ENCODE measurements at regions not wholly inside any gene's neighbourhood (a gene's known extent, or its start where the extent isn't known, plus 50 kb on each side); places are given as distances from the start of the nearest gene placed in this dataset.

DNA sequence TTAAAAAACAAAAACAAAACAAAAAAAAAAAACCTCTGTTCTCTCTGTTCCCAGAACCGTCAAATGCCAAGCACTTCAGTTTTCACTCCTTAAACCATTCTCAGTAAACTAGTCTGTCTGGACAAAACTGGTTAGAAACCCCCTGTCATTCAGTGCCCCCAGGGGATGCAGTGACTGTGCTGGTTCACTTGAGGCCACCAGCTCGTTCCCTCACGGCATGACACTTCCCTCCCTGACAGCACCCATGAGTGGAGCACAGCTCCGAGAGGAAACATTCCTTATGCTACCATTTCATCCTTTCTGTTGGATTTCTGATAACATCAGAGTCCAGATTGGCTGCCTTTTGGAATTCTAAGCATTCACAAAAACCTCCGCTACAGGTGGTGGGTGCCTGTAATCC lies 244.0 kb upstream of the TPM1 start:
- DNase-seq (ENCODE audit: low read depth in 2 of 2) = no peak

DNA sequence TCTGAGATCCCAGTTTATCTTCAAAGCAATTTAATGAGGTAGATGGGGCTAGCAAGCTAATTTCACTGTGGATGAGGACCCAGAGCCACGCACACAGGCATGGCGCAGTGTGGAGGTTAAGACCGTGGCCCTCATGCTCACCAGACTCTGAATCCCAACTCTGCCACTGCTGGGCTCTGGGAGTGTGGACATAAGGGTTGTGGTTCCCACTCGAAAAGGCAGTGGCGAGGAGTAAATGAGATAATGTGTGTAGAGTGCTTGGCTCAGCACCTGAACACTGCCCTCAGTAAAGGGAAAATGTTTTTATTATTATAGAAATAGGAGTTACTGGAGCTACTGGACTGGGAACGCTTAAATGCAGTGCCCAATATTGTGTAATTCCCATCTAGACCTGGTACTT lies 243.5 kb upstream of the TPM1 start:
- DNase-seq (ENCODE audit: low read depth in 2 of 2) = no peak

DNA sequence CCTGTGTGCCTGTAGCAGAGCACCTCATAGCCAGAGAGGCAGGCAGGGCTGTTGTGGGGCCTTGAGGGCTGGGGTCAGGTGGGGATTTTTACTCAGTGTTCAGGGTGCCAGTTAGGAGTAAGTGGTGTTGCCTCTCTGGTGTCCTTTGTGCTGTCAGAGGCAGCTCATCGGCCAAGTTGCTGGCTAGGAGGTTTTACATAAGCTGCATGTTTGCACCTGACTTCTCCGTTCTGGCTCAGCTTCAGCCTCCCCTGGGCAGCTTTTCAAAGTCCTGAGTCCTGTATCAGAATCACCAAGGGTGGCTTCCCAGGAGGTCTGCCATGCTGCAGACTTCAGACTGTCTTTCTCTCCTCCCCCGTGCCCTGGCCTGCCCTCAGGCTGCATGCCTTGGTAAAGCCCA lies 242.6 kb upstream of the TPM1 start:
- DNase-seq (ENCODE audit: low read depth in 2 of 2) = no peak

DNA sequence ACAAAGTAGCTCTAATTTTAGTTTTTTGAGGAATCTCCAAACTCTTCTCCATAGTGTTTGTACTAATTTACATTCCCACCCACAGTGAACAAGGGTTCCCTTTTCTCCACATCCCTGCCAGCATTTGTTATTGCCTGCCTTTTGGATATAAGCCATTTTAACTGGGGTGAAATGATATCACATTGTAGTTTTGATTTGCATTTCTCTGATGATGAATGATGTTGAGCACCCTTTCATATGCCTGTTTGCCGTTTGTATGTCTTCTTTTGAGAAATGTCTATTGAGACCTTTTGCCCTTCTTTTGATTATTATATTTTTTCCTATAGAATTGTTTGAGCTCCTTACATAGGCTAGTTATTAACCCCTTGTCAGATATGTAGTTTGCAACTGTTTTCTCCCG lies 239.9 kb upstream of the TPM1 start:
- DNase-seq (ENCODE audit: low read depth in 2 of 2) = no peak

DNA sequence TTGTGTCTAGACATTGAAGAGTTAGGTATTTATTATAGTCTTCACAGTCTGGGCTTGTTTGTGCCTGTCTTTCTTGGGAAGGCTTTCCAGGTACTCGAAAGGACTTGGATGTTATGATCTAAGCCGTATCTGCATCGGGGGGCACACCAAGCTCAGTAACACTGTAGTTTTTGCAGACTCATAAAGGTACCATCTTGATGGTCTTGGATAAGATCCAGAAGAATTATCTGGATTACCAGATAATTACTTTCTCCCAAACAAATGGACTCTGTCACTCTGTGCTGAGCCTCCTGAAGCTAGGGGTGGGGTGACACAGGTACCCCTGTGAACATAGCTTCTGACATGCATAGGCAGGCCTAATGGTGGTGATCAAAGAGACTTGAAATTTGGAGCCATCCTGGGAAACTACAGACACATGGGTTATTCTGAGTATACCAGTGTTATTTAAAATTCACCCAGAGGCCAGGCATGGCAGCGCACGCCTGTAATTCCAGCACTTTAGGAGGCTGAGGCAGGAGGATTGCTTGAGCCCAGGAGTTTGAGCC lies 238.6 kb upstream of the TPM1 start:
- no peak for DNase-seq (ENCODE audit: low read depth in 2 of 2)

DNA sequence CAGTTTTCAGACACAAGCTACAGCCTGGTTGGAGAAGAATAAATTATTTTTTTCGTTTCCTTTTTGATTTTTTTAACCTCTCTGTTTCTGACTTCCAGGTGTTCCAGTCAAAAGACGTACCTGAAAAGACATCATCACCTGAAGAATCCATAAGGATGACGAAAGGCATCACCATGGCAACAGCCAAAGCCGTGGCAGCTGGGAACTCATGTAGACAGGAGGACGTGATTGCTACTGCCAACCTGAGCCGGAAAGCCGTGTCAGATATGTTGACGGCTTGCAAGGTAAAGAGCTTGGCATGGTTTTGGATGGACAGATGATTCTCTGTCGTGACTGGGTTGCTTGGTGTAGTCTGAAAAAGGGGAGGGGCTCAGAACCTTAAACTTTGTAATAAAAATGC lies 237.0 kb upstream of the TPM1 start:
- no peak for DNase-seq (ENCODE audit: low read depth in 2 of 2)

DNA sequence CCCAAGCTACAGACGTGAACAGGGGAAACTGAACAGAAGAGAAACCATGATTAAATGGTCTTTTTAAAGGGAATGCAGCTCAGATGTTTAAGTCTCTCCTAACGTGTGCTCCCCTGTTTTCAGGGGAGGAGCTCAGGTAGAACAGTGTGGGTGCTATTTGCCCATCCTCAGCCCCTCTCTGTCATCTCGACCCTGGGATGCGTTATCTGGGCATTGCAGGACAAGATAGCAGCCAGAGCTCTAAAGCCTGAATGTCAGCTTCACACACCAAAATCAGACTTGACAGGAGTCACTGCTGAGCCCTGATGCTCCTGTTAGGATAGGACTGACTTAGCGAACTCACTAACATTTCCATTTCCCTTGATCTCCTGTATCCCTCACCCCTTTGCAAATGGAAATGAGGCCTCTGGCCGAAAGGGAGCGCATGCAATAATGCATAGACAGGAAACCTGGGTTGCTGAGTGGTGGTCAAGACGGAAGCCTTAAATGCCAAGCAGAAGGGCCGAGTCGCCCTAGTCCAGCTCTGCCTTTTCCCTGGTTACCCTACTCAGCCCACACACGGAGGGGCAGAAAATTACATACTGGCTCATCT lies 234.9 kb upstream of the TPM1 start:
- no peak for DNase-seq (ENCODE audit: low read depth in 2 of 2)

DNA sequence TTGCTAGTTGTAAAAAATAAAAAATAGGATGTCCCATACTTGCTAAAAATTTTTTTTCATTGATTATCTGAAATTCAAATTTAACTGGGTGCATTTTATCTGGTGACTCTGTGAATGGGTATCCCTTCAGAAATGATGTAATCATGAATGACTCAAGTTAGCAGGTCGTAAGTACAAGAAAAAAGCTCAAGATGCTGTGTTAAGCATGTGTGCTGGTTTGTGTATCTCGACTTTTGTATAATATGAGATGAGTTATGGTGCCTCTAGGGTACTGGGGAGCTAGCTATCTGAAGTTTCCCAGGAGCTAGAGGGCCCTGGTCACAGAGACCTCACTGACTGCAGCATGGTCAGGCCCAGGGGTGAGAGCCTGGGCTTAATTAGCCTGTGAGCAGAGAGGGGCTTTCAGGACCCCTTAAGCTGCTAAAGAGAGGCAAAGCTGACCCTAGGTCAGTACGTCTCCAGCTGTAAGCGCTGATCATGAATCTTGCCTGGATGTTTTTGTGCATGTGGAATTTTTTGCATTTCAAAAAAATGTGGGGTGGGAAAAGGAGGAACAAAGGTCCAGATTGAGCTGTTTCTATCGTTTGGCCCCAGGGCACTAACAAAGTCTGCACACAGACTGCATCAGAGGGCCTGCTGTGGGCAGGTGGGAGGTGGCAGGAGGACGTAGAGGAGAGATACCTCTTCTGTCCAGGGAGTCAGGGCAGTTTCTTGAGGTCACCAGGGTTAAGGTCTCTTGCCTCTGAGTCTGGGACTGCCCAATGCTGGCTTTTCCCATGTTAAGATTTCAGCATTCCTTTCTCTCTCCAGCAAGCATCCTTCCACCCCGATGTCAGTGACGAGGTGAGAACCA lies 233.2 kb upstream of the TPM1 start:
- no peak for DNase-seq (ENCODE audit: low read depth in 2 of 2)

DNA sequence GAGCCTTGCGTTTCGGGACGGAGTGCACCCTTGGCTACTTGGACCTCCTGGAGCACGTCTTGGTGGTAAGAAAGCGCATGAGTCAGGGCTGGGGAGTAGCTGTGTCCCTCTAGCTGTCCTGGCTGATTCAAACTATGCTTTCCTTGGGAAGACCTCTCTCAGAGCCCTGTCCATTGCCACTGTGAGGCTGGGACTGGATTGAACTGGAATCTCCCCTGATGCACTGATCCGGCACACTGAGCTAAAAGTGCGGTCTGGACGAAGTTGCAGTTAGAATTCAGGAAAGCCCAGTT lies 232.6 kb upstream of the TPM1 start:
- no peak for DNase-seq (ENCODE audit: low read depth in 2 of 2)

DNA sequence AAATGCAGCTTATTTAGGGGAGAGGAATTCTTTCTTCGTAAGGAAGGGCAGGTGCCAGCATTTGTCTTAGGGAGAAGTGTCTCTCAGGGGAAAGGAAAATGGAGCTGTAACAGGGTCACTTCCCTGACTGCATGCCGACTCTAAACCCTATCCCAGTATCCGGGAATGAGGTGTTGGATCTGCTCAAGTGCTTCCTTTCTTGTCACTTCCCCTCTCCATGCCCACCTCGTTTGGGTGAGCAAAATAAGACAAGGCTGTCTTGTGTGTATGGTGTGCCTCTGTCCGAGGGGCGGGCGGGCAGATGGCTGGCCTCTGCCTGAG lies 230.1 kb upstream of the TPM1 start:
- no peak for DNase-seq (ENCODE audit: low read depth in 2 of 2)

DNA sequence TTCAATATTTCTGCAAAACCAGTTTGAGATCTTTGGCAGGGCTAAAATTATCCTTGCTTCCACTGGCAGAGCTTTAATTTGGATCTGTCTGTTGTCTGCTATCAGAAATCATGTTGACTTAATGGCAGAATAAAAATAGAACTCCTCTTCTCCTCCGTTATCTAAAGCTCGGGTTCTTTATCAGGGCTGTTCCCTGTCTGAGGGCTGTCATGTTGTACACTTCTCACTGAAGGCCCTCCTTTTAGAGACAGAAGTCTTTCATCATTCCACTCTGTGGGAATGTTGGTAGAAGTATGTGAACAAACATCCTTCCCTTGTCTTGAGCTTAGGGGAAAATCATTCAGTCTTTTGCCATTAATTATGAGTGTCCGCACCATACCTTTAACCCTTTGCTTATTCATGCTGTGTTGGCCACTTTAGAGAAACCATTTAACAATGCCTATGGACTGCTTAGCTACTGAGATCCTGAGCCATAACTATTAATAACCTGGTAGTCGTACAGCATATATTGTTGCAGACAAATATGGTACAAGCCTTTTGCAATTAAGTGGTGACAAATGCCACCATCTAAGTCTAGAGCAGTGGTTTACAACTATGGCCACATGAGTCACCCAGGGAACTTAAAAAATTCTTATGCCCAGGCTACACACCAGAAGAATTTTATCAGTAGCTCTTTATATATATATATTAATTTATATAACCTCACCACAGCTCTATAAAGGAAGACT lies 226.0 kb upstream of the TPM1 start:
- no peak for DNase-seq (ENCODE audit: low read depth in 2 of 2)

DNA sequence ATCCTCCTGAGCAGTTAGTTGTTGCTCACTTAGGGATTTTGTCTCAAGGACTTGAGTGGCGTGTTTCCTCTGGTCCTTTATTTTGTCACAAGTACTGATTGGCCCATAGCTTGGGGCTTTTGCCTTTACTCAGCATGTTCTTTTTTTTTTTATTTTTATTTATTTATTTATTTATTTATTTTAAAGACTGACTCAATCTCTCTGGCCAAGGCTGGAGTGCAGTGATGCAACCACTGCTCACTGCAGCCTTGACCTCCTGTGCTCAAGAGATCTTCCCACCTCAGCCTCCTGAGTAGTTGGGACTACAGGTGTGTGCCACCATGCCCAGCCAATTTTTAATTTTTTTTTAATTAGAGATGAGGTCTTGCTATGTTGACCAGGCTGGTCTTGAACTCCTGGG lies 223.9 kb upstream of the TPM1 start:
- DNase-seq (ENCODE audit: low read depth in 2 of 2) = no peak

DNA sequence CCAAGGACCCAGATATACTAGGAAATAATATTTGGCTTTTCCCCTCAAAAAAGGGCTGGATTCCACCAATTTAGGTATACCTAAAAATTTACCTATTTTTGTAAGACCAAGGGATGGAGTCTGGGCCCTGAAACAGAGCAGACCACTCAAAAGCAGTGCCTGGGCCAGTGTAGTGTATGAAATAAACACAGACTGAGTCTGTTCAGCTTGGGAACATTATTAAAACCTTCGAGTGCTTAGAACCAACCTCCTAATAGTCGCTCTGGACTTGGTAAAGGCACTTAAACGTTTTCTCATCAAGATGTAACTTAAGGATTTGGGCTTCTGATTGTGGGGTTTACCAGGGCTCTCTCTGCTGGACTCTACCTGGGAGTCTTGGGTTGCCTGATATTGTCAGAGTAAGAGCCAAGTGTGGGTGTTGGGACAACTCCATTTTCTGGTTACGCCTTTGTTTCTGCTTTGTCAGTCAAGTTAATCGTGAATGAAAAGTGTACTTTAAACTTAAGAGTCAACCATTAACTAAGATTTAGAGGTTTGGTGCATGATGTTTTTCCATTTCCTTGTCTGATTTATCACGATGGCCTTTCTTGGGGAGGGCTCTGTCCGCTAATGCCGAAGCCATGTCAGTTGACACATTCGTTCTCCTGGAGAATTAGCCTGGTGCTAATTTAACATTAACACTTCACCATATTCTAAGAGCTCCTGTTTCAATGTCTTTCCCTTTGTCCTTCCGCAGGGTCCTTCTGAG lies 221.0 kb upstream of the TPM1 start:
- DNase-seq (ENCODE audit: low read depth in 2 of 2) = no peak

DNA sequence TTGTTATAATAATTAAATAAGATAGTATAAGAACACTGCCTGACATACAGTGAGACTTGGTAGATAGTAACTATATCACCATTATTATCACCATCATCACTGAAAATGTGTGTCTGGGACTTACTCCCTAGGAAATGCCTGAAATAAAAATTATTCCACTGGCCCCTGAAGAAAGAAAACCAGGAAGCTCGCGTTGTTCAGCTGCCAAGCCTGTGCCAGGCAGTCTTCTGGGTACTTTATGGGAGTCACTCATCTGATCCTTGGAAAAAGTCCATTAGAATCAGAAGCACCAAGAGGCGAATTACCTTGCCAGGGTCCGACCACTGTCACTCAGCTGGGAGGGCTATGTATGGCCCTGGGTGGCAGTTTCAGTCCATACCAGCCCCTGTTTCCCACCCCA lies 220.3 kb upstream of the TPM1 start:
- no peak for DNase-seq (ENCODE audit: low read depth in 2 of 2)

DNA sequence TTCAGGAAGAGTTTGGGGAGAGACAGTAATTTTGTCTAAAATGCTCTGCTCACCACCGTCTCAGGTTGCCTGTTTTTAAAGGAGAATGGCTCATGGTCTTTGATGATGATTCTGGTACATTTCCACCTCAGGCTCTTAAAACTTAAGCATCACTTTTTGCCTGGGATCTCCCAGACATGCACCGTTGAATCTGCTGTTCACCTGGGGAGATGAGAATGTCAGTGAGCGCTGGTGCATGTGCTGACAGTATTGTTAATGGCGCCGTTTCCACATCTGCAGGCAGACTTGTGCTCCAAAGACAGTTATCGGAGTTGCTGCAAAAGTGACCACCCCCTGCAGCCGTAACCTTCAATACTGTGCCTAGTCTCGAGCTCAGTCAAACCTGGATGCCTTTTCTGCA lies 219.0 kb upstream of the TPM1 start:
- DNase-seq (ENCODE audit: low read depth in 2 of 2) = no peak

DNA sequence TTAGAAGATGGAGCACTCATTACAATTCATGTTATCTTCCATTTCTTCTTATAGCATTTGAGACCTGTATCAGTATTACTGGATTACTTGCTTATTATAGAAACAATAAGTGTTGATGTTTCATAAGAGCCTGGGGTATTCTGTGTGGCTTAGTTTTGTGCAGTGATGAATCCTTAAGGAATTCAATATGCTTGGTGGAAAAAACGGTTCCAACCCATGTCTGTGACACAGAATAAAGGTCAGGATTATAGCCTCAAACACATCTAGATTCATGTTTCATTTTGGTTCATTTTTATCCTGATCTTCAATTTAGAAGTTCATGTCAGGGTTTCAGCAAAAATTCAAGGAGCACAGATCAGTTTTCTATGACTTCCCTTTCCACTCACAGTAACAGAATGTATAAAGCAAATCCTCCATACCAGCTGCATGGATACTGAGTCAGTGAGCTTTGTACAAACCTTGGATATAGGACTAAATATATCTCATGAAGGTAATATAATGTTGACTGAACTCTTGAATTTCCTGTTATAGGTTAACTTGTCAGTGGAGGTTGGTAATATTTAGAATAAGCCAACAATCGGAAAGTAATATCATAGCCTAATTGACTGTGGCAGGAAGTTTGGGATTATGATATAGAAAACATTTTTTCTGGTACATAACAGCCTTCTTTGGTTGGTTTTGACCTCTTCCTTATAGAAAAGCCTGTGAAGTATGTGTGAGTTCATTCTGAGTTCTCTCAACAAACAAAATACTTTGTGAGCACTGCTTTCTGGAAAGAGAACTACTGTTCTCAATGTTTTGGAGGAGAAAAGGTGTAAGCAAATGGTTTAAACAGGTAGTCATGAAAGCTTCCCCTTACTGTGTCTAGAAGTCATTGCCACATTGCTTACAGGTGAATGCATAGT lies 218.2 kb upstream of the TPM1 start:
- DNase-seq (ENCODE audit: low read depth in 2 of 2) = no peak

DNA sequence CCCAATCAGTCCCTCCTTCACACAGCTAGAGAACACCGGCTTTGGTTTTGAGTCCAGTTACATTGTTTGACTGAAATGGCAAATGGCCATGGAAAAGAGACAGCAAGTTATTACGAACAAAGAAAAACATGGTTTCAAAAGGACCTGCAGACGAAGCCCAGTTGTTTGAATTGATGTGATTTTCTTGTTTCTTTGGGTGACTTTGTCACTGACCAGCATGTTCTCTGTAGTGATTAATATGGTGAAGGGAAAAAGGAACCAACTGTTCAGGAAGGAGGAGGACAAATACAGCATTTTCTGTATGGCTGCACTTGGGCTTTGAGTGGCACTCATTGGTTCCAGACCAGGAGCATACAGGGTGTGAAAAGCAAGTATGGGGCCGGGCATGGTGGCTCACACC lies 217.4 kb upstream of the TPM1 start:
- no peak for DNase-seq (ENCODE audit: low read depth in 2 of 2)

DNA sequence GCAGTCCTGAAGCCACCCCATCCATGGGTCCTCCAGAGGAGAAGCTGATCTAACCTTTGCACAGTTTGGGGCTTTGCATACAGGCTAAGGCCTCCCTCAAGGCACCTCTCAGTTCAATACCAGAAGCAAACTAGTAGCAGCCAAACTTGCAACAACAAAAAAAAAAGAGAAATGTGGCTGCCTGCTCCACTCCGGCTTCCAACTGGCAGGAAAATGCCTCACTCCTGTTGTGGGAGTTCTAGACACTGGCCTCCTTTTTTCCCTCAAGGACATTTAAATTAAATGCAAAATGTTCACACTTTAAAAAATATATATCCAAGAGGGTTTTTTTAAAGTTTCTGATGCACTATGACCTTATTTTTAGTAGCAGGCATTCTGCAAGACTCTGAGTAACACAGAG lies 216.0 kb upstream of the TPM1 start:
- DNase-seq (ENCODE audit: low read depth in 2 of 2) = no peak

DNA sequence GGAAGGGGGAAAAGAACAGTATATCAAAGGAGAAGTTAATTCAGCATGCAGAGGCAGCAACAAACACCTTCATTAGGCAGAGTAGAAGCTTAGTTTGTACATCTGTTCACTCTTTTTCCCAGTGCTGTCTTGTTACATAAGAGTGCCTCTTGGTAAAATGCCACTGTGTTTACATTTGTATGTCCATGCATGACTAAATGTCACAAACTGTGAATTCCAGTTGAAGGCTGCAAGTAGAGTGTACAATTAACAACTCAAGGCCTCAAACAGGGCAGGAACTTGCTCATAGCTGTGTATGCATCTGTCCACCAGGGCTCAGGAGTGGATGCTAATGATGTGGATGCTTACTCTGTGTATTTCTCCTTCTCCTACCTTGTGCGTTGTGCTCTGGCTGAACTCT lies 214.2 kb upstream of the TPM1 start:
- DNase-seq (ENCODE audit: low read depth in 2 of 2) = no peak

DNA sequence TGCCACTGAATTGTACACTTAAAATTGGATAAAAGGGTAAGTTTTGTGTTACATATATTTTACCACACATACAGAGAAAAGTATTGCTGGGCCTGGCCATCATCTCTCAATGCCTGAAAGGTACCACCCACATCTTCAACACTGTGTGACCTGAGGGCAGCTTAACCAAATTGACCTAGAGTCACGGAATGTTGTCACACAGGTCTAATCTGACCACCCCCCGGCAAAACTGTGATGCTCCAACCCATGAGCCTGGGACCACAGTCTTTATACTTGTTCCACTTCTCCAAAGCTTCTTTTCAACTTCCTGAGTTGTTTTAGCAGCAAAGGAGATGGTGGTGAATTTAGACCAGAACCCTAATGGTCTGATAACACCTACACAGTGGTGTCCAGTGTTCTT lies 210.3 kb upstream of the TPM1 start:
- no peak for DNase-seq (ENCODE audit: low read depth in 2 of 2)

DNA sequence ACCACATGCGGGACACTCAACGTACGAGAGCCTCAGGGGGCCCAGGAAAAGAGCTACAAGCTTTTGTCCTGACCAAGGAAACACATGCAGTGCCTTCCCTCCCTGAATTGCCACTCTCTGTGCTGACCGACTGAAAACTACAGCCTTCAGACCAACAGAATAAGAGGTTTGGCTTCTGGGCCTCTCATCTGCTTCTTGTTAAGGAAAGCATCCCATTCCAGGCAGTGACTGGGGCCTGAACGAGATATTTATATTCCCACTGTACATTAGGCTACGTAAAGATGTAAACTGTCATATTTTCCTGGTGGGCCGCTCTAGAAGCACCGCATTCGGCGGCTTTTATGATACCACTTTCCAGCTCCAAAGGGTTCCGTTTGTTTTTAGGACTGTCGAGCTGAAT lies 208.9 kb upstream of the TPM1 start:
- no peak for DNase-seq (ENCODE audit: low read depth in 2 of 2)

Data from stimulated activated CD4-positive, alpha-beta T cell treated with anti-CD3 and anti-CD28 coated beads, Interleukin-1b, Interleukin-23, amount 100 ng/mL, for 1 hour (primary cell).